ENCODE measurements at regions not wholly inside any gene's neighbourhood (a gene's known extent, or its start where the extent isn't known, plus 50 kb on each side); places are given as distances from the start of the nearest gene placed in this dataset.

- TF ChIP-seq POLR2AphosphoS5 (IDR thresholded peaks at IDR 0.05; ENCODE audit: low read depth, low read length) (no peak), CTCF (IDR thresholded peaks at IDR 0.05) (no peak)
Measured at GRCh38 chr7:95691464-95691863, 80.9 kb upstream of the DYNC1I1 start.
